PC-9 (cell line): ENCODE measurements at regions not wholly inside any gene's neighbourhood (a gene's known extent, or its start where the extent isn't known, plus 50 kb on each side); places are given as distances from the start of the nearest gene placed in this dataset.

Experiments used
- BruUV-seq: library from RNA; stranded (reverse); fragments of 400-500 nt; replicated peaks from 2 replicates; lab custom pipeline; 2021; lab: Mats Ljungman, UMichigan
- CTCF ChIA-PET: fragments of 300-600 bp; sonication (Branson Sonifier 250); formaldehyde crosslinking; loops from one replicate; lab custom pipeline; 2022; ENCODE audit warnings: antibody characterized with exemption; lab: Charles Lee
- POLR2A ChIA-PET: fragments of 300-600 bp; sonication (Branson Sonifier 250); formaldehyde crosslinking; loops from one replicate; lab custom pipeline; 2022; ENCODE audit warnings: antibody characterized with exemption; ENCODE audit not compliant: unreplicated experiment; lab: Charles Lee
- DNase-seq, 2 experiments: peaks; one replicate each; pipeline versions ENCODE4 v3.0.0 to v3.0.0-alpha.2; 2015 to 2022; ENCODE audit warnings: mixed read lengths in 1 of 2
- H2AFZ ChIP-seq: fragments of 200-600 bp; sonication (generic); 2 replicates; pipeline ENCODE4 v1.8.1; 2017; ENCODE audit warnings: antibody characterized with exemption
- H3F3A ChIP-seq: fragments of 200-600 bp; sonication (generic); 2 replicates; pipeline ENCODE4 v1.8.1; 2017; ENCODE audit warnings: antibody characterized with exemption, mild to moderate bottlenecking, low read depth; ENCODE audit not compliant: insufficient read depth
- H3K27ac ChIP-seq: fragments of 200-600 bp; sonication (generic); 2 replicates; pipeline ENCODE4 v1.6.1; 2016; ENCODE audit warnings: mixed run types
- H3K27me3 ChIP-seq: fragments of 200-600 bp; sonication (generic); 2 replicates; pipeline ENCODE4 v1.6.1; 2016; ENCODE audit warnings: low read depth, mixed run types; ENCODE audit not compliant: insufficient read depth
- H3K36me3 ChIP-seq: fragments of 200-600 bp; sonication (generic); 2 replicates; pipeline ENCODE4 v1.6.1; 2016; ENCODE audit warnings: low read depth, mixed run types
- H3K4me1 ChIP-seq: fragments of 200-600 bp; sonication (generic); replicated peaks from 2 replicates; pipeline ENCODE4 v1.6.1; 2016; ENCODE audit warnings: mixed run types; ENCODE audit not compliant: insufficient read depth
- H3K4me2 ChIP-seq: fragments of 200-600 bp; sonication (generic); 2 replicates; pipeline ENCODE4 v1.6.1; 2017; ENCODE audit warnings: mixed run types
- H3K4me3 ChIP-seq: fragments of 200-600 bp; sonication (generic); 2 replicates; pipeline ENCODE4 v1.6.1; 2016; ENCODE audit warnings: mixed run types
- H3K79me2 ChIP-seq: fragments of 200-600 bp; sonication (generic); 2 replicates; pipeline ENCODE4 v1.6.1; 2017; ENCODE audit warnings: low read depth, mixed run types
- H3K9me2 ChIP-seq: fragments of 200-600 bp; sonication (generic); 2 replicates; pipeline ENCODE4 v1.8.1; 2017; ENCODE audit warnings: mild to moderate bottlenecking; ENCODE audit not compliant: insufficient read depth
- H3K9me3 ChIP-seq: fragments of 200-600 bp; sonication (generic); 2 replicates; pipeline ENCODE4 v1.8.1; 2016; ENCODE audit warnings: low read depth; ENCODE audit not compliant: insufficient read depth
- H4K20me1 ChIP-seq: fragments of 200-600 bp; sonication (generic); 2 replicates; pipeline ENCODE4 v1.8.1; 2017; ENCODE audit not compliant: insufficient read depth
- EZH2 ChIP-seq: fragments of 200-600 bp; sonication (generic); IDR thresholded peaks from 2 replicates; pipeline ENCODE4 v1.8.0; 2017; ENCODE audit warnings: antibody characterized with exemption, low read depth
- intact Hi-C: fragments of 100-400 bp; cut with micrococcal nuclease; formaldehyde crosslinking; loops from one replicate; pipeline ENCODE4 v1.10.0; 2022; ENCODE audit not compliant: unreplicated experiment
- TF ChIP-seq, protein P1 (sequence below): fragments of 200-600 bp; sonication (generic); conservative IDR thresholded peaks from 2 replicates; pipeline ENCODE4 v1.6.1; 2017; ENCODE audit warnings: mixed run types, antibody characterized with exemption, mild to moderate bottlenecking, moderate library complexity

DNA sequence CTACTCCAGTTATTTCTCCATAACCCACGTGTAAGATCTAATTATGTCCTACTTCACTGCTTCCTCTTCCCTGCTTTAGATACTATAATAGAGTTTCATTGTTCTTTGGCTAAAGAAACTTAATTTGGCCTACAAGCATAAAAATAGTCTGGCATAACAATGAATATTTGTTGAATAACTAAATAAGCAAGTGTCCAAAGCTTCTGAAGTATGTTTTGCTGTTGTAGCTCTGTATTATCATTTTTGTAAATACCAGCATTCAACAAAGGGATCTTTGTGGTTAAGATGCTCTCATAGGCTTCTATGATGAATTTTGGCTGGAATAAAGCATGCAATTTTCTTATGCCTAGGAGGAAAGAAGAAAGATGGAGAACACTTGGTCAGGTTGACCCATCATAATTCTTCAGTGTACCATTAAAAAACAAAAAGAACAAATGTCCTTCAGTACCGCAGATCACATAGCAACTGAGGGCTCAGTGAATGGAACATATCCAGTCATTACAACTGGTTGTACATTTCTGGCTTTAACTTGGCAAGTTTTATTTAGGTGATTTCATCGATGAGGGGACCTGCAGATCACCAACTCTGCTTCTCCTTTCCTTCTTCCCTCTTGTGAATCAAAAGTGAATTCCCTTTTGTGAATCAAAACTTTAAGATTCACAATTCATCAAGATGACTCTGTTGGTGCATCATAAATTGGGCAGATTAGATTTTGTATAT, 465.9 kb upstream of the TGFBR2 start:
- no peak overlapping the region for H3K27ac ChIP-seq
- intact Hi-C loops: no loop called here
- no peaks in the 10 kb centered on the region for H4K20me1 ChIP-seq
- no peaks in the 10 kb centered on the region for H3K9me2 ChIP-seq
- no peaks in the 10 kb centered on the region for H3K27me3 ChIP-seq
- H3K4me3 ChIP-seq: no peak overlapping the region
- H2AFZ ChIP-seq: no peak overlapping the region
- no peaks in the 10 kb centered on the region for H3K79me2 ChIP-seq
- no peaks in the 10 kb centered on the region for H3K36me3 ChIP-seq
- H3K4me1 ChIP-seq: no peaks in the 10 kb centered on the region
- BruUV-seq: no TSS peak
- ChIA-PET POLR2A (no interaction called here), CTCF (no interaction called here)
- no peak for TF ChIP-seq EZH2
- TF ChIP-seq, protein P1, sequence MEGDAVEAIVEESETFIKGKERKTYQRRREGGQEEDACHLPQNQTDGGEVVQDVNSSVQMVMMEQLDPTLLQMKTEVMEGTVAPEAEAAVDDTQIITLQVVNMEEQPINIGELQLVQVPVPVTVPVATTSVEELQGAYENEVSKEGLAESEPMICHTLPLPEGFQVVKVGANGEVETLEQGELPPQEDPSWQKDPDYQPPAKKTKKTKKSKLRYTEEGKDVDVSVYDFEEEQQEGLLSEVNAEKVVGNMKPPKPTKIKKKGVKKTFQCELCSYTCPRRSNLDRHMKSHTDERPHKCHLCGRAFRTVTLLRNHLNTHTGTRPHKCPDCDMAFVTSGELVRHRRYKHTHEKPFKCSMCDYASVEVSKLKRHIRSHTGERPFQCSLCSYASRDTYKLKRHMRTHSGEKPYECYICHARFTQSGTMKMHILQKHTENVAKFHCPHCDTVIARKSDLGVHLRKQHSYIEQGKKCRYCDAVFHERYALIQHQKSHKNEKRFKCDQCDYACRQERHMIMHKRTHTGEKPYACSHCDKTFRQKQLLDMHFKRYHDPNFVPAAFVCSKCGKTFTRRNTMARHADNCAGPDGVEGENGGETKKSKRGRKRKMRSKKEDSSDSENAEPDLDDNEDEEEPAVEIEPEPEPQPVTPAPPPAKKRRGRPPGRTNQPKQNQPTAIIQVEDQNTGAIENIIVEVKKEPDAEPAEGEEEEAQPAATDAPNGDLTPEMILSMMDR: no peak
- H3F3A ChIP-seq: no peaks in the 10 kb centered on the region
- DNase-seq: no peak
- H3K9me3 ChIP-seq: no peaks in the 10 kb centered on the region
- no peak overlapping the region for H3K4me2 ChIP-seq

DNA sequence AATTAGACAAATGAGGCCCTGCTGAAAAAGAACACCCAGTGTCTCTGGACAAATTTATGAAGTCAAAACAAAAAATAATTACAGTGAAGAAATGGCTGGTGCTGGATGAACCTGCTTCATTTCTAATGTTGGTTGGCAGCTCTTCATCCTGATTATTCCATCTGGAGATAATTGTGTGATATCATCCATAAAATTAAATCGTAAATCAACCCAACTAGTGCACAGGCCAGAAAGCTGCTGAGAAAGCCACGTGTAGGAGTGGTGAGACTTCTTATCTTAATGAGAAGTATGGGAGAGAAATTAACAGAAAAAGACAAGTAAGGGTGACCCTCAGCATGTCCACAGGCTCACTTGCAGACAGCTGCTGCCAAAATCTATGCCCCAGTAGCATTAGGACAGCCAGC, 465.2 kb upstream of the TGFBR2 start:
- ChIA-PET POLR2A (no interaction called here), CTCF (no interaction called here)
- H2AFZ ChIP-seq: no peak overlapping the region
- no peaks in the 10 kb centered on the region for H3K36me3 ChIP-seq
- no peak overlapping the region for H3K4me3 ChIP-seq
- no peaks in the 10 kb centered on the region for H3K79me2 ChIP-seq
- no peak overlapping the region for H3K27ac ChIP-seq
- no TSS peak for BruUV-seq
- intact Hi-C loops: no loop called here
- H3K4me2 ChIP-seq: no peak overlapping the region
- H3F3A ChIP-seq: no peaks in the 10 kb centered on the region
- no peaks in the 10 kb centered on the region for H3K27me3 ChIP-seq
- no peaks in the 10 kb centered on the region for H3K4me1 ChIP-seq
- H4K20me1 ChIP-seq: no peaks in the 10 kb centered on the region
- TF ChIP-seq, protein P1: no peak
- no peak for TF ChIP-seq EZH2
- DNase-seq: no peak
- H3K9me2 ChIP-seq: no peaks in the 10 kb centered on the region
- no peaks in the 10 kb centered on the region for H3K9me3 ChIP-seq

DNA sequence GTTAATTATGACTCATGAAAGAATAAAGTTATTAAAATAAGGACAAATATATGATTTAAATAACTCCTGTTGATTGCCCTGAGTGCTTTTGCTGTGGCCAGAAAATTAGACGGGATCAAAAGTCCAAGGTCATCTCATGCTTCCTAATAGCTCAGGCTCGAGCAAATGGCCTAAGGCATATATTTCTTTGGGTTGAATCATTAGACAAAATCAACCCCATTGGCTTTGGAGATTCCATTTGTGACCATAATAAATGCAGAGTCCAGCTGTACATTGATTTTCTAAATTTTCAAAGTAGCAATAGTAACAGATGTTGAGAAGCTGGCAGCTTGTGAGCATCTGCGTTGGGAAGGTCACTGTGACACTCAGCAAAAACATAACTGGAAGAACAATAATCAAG, 464.5 kb upstream of the TGFBR2 start:
- no peak overlapping the region for H3K27ac ChIP-seq
- H3K36me3 ChIP-seq: no peaks in the 10 kb centered on the region
- TF ChIP-seq, protein P1: no peak
- no peak for TF ChIP-seq EZH2
- intact Hi-C loops: no loop called here
- no peaks in the 10 kb centered on the region for H3K27me3 ChIP-seq
- no peaks in the 10 kb centered on the region for H3K9me3 ChIP-seq
- no peaks in the 10 kb centered on the region for H3K79me2 ChIP-seq
- DNase-seq: no peak
- H3K4me2 ChIP-seq: no peak overlapping the region
- H3F3A ChIP-seq: no peaks in the 10 kb centered on the region
- H3K4me1 ChIP-seq: no peaks in the 10 kb centered on the region
- H3K9me2 ChIP-seq: no peaks in the 10 kb centered on the region
- H3K4me3 ChIP-seq: no peak overlapping the region
- CTCF ChIA-PET: no interaction called here
- POLR2A ChIA-PET: interaction anchor here (0.6 kb wide), 1 partner anchor 448 kb away, joined by 6 read pairs; no protein-coding TSS in a partner anchor
- H4K20me1 ChIP-seq: no peaks in the 10 kb centered on the region
- BruUV-seq: no TSS peak
- no peak overlapping the region for H2AFZ ChIP-seq
